ENCODE measurements at regions not wholly inside any gene's neighbourhood (a gene's known extent, or its start where the extent isn't known, plus 50 kb on each side); places are given as distances from the start of the nearest gene placed in this dataset.
A peak's percentile ranks its signal among the peaks of the same experiment; 100 is the strongest.

DNA sequence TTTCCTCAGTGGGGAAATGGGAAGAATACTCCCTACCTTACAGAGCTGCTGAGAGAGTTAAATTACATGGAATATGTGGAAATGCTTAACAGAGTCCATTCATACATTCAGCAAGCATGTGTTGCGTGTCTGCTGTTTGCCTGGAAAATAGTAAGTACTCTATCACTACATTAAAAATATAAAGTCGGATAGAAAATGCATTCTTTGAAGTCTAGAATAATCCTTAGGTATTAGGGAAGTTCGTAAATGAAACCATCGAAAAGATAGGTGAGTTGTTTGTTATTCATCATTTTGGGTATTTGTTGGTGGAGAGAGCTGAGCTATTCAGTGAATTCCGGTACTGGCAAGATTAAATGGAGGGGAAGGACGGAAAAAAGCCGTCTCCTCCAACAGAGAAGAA, 200.1 kb downstream of the OPA1 start:
- no peak overlapping the region for H3K27ac Mint-ChIP-seq

DNA sequence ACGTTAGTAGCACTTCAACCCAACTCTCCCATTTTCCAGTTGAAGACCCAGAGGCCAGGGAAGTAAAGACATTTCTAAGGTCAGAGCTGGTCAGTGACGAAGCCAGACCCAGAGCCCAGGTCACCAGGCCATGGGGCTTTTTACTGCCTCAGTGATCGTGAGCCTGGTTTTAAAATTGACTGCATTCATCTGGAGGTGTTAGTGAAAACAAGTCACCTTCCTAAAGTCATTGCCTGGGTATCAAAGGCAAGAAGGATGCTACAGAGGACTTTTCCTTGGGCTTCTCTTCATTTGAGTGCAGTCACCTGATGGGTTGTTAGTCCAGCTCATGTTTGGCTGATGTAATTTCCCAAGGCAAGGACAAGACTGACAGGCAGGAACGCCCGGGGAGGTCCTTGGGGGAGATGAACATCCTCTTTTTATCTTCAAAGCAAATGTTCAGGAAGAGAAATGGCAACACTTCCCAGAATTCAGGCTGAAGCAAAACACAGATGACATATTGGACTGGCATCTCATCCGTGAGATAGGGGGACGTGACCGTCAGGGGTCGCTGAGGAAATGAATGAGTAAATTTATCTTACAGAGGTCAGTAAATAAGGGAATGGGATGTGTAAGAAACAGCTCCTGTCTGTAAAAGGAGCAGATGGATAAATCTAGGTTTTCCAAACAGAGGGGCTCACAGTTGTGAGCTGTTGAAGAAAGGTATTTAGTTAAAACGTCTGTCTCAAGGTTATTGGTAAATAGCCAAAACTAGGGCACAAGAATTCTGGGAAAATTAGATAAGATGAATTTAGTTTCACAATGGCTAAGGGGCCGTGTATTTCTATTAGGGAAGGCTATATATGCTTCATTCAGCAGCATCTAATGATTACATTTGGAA, 201.2 kb downstream of the OPA1 start:
- Mint-ChIP-seq H3K9me3 (no peaks in the 10 kb centered on the region), H3K27me3 (ENCODE audit: low read depth, poor library complexity) (peaks cover 50% of the 10 kb centered on the region), H3K4me1 (peaks cover 59% of the 10 kb centered on the region), H3K36me3 (ENCODE audit: low read depth) (no peaks in the 10 kb centered on the region), H3K27ac (peak overlapping the region; percentile 18), H3K4me3 (no peak overlapping the region)
- TF ChIP-seq, protein P1, sequence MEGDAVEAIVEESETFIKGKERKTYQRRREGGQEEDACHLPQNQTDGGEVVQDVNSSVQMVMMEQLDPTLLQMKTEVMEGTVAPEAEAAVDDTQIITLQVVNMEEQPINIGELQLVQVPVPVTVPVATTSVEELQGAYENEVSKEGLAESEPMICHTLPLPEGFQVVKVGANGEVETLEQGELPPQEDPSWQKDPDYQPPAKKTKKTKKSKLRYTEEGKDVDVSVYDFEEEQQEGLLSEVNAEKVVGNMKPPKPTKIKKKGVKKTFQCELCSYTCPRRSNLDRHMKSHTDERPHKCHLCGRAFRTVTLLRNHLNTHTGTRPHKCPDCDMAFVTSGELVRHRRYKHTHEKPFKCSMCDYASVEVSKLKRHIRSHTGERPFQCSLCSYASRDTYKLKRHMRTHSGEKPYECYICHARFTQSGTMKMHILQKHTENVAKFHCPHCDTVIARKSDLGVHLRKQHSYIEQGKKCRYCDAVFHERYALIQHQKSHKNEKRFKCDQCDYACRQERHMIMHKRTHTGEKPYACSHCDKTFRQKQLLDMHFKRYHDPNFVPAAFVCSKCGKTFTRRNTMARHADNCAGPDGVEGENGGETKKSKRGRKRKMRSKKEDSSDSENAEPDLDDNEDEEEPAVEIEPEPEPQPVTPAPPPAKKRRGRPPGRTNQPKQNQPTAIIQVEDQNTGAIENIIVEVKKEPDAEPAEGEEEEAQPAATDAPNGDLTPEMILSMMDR (IDR thresholded peaks at IDR 0.05): no peak
- DNase-seq: no peak

More for the DNA sequence above, 200.1 kb downstream of the OPA1 start:
- Mint-ChIP-seq H3K36me3 (ENCODE audit: low read depth) (no peaks in the 10 kb centered on the region), H3K27me3 (ENCODE audit: low read depth, poor library complexity) (peaks cover 55% of the 10 kb centered on the region), H3K4me3 (no peak overlapping the region), H3K9me3 (no peaks in the 10 kb centered on the region), H3K4me1 (peaks cover 70% of the 10 kb centered on the region)
- no peak for DNase-seq
- TF ChIP-seq, protein P1 (IDR thresholded peaks at IDR 0.05): no peak

DNA sequence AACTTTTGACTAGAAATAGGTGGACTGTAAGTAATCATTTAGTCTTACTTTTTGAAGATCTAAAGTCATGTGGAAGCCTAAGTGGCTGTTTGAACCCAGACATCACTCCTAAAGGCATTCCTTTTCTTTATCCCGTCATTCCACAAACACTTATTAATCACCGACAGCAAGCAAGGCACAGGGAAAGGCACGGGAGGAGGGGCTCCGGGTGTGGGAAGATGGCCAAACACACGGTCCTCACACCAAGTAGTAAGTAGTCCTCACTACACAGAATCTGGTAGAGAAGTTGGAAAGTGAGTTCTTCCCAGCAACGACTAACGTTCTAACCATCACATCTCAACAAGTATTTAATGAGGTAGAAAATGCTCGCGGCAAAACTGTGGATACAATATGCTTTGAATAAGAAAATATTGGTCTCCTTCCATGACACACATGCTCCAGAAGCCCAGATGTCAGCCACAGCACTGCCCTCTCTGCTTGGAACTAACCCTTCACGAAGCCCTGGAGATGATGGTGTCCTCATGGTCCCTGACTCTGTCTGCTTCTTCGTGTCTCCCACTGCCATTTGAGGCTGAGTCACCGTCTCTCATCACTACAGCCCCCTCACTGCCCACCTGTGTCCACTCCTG, 202.2 kb downstream of the OPA1 start:
- Mint-ChIP-seq H3K4me3 (no peak overlapping the region), H3K4me1 (peaks cover 57% of the 10 kb centered on the region), H3K27ac (no peak overlapping the region), H3K27me3 (ENCODE audit: low read depth, poor library complexity) (peaks cover 43% of the 10 kb centered on the region), H3K36me3 (ENCODE audit: low read depth) (no peaks in the 10 kb centered on the region), H3K9me3 (no peaks in the 10 kb centered on the region)
- no peak for DNase-seq
- TF ChIP-seq, protein P1 (IDR thresholded peaks at IDR 0.05): no peak

DNA sequence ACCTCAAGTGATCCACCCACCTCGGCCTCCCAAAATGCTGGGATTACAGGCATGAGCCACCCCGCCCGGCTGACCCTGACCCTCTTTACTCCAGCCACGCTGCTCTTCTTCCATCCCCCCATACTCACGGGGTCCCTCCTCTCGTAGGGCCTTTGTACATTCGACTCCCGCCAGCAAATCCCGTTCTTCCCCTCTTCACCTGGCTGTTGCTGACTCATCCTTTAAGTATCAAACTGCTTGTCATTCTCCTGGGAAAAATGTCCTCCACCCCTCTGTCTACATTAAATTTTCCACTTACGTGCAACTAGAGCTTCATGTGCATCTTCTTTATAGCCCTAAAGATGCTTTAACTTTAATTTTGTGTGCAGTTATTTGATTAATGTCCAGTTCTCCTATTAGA, 203.1 kb downstream of the OPA1 start:
- Mint-ChIP-seq H3K4me1 (peaks cover 54% of the 10 kb centered on the region), H3K4me3 (no peak overlapping the region), H3K27ac (no peak overlapping the region), H3K9me3 (no peaks in the 10 kb centered on the region), H3K36me3 (ENCODE audit: low read depth) (no peaks in the 10 kb centered on the region), H3K27me3 (ENCODE audit: low read depth, poor library complexity) (peaks cover 38% of the 10 kb centered on the region)
- DNase-seq: no peak
- TF ChIP-seq, protein P1 (IDR thresholded peaks at IDR 0.05): no peak

DNA sequence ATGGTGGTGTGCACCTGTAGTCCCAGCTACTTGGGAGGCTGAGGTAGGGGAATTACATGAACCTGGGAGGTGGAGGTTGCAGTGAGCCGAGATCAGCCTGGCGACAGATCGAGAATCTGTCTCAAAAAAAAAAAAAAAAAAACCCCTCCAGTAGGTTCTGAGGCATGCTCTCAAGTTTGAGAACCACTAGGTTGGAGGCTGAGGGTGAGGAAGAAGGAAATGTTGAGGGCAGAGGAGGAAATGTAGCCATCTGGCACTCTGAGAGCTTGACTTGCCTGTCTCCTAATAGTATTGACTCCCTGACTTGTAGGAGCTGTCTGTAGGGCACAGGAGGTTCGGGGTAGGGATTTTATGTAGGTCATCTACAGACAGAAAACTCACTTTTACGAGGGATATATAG, 204.6 kb downstream of the OPA1 start:
- H3K4me3 Mint-ChIP-seq: no peak overlapping the region
- peaks cover 44% of the 10 kb centered on the region for H3K4me1 Mint-ChIP-seq
- no peak overlapping the region for H3K27ac Mint-ChIP-seq
- TF ChIP-seq, protein P1 (IDR thresholded peaks at IDR 0.05): no peak
- peaks cover 34% of the 10 kb centered on the region for H3K27me3 Mint-ChIP-seq (ENCODE audit: low read depth, poor library complexity)
- no peak for DNase-seq
- H3K9me3 Mint-ChIP-seq: no peaks in the 10 kb centered on the region
- H3K36me3 Mint-ChIP-seq (ENCODE audit: low read depth): no peaks in the 10 kb centered on the region

All from nephron progenitor cell (in vitro differentiated cells).